GM13977 (cell line): ENCODE measurements at regions not wholly inside any gene's neighbourhood (a gene's known extent, or its start where the extent isn't known, plus 50 kb on each side); places are given as distances from the start of the nearest gene placed in this dataset.

Experiments
- DNase-seq: peaks from one replicate; pipeline ENCODE4 v3.0.0; 2012; ENCODE audit warnings: low spot score
- in situ Hi-C: fragments of 300-500 bp; cut with MboI; formaldehyde crosslinking; loops from one replicate; pipeline ENCODE4 v1.12.0; 2022; ENCODE audit warnings: low sequenced_read_pairs, low pct_unique_long_range_greater_than_20kb, mixed read lengths, inconsistent platforms; ENCODE audit not compliant: unreplicated experiment
- TF ChIP-seq, protein P1 (sequence below): IDR thresholded peaks from 2 replicates; pipeline ENCODE4 v1.5.1; 2012; ENCODE audit warnings: mild to moderate bottlenecking, control low read depth; ENCODE audit not compliant: insufficient read depth; ENCODE audit errors: extremely low read depth, missing control alignments

DNA sequence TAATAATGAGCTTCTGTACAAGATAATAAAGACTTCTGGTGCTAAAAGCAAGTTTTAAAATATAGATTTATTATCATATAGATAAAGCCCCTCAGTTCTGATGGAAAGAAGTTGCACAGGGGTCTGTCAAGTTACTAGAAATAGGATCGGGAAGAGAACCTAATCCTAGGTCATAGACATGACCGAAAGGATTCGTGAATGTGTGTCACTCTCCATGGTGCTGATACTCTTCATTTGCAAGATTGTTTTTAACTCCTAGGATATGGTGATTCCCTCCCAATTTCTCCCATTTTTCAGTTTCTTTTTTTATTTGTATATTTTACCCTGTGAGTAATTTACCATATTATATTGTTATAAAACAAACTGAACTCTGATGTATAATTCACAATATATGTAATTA is 58.9 kb upstream of the CTNNA2 start:
- in situ Hi-C loops, result no loop called here
- TF ChIP-seq, protein P1, sequence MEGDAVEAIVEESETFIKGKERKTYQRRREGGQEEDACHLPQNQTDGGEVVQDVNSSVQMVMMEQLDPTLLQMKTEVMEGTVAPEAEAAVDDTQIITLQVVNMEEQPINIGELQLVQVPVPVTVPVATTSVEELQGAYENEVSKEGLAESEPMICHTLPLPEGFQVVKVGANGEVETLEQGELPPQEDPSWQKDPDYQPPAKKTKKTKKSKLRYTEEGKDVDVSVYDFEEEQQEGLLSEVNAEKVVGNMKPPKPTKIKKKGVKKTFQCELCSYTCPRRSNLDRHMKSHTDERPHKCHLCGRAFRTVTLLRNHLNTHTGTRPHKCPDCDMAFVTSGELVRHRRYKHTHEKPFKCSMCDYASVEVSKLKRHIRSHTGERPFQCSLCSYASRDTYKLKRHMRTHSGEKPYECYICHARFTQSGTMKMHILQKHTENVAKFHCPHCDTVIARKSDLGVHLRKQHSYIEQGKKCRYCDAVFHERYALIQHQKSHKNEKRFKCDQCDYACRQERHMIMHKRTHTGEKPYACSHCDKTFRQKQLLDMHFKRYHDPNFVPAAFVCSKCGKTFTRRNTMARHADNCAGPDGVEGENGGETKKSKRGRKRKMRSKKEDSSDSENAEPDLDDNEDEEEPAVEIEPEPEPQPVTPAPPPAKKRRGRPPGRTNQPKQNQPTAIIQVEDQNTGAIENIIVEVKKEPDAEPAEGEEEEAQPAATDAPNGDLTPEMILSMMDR, result no peak
- DNase-seq, result no peak

DNA sequence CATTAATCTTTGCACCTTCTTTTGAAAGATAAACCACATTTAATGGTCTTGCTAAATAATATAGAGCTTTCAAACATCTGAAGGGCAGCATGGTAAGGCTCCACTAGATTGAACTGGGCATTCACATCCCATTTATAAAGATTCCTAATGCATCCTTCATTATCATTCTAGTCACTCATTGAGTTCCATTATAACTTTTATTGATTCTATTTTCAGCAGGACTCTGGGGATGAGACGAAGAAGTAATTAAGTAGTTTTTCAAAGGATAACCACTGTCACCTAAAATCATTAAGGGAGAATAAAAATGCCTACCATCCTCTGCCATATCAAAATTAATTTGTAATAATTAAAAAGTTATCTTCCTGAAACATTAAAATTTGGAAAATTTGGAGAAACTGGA is 60.2 kb upstream of the CTNNA2 start:
- TF ChIP-seq, protein P1, result no peak
- in situ Hi-C loops, result no loop called here
- no peak for DNase-seq

DNA sequence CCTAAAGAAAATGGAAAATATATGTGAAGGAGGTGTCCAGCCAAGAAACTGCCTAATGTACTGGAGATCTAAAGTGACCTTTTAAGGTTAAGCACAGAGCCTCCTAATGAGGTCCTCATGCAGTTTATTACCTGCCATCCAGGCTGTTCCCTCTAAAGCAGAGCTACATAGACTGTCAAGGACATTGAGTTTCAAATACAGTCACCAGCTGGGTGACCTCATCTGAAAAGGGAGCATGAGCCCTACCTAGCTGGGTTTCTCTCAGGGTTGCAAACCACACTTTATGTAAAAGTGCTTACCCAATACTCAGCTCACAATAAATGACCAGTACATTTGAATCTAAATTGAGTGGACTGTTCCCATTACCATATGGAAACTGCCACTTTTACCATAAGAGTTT is 65.4 kb upstream of the CTNNA2 start:
- TF ChIP-seq, protein P1, result no peak
- no peak for DNase-seq
- in situ Hi-C loops, result no loop called here

DNA sequence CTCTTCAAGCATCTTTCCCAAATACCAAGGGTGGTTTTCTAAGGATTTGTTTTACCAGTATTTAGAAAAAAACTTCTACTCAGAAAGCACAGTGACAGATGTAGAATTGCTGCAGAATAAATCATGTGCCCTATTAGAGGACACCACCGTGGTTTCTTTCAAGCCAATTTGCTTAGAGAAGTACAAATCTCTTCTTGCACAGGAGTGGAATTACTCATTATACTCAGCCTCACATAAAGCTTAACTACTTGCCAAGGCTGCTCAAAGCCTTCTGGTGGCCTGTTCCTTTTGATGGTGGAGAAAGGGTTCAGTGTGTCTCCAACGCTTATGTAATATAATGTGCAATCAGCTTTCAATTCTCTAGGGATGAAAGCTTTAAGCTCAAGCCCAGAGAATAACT is 66.5 kb upstream of the CTNNA2 start:
- in situ Hi-C loops, result no loop called here
- TF ChIP-seq, protein P1, result no peak

DNA sequence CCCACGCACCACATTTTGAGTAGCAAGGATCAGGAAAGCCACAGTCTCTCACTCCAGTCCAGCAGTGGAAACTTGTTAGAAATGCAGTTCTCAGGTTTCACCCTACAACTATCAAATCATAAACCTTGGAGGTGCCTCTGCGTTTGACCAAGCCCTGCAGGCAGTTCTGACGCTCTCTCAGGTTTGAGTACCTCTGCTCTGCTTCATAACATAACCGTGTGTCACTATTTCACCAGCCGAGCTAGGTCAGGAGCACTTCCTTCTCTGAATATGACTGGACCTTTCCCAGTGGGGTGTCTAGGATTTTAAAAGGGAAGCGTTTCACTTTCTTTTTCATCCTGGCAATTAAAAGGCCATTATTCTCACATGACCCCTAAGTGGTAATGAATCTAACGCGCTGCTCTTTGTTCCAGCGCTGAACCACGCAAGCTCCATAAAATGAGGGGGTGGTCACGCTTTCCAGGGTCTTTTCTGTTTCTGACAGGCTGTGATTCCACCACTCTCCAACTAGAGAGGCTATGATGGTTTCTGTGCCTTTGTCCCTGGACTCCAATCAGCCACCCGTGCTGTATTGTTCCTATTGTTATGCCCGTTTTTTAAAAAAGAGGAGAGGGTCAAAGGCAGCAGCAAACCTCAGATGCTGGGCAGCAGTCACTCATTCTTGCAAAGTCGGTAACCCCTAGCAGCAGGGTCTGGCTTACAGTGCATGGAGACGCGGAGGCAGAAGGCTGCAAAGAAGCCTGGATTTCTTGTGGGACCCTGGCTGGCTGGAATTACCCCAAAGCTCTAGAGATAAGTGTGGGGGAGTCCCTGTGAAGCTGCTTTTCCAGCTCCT is 75.2 kb upstream of the CTNNA2 start:
- DNase-seq, result no peak
- in situ Hi-C loops, result no loop called here
- TF ChIP-seq, protein P1, result no peak

More for the DNA sequence above, 66.5 kb upstream of the CTNNA2 start:
- DNase-seq, result no peak

DNA sequence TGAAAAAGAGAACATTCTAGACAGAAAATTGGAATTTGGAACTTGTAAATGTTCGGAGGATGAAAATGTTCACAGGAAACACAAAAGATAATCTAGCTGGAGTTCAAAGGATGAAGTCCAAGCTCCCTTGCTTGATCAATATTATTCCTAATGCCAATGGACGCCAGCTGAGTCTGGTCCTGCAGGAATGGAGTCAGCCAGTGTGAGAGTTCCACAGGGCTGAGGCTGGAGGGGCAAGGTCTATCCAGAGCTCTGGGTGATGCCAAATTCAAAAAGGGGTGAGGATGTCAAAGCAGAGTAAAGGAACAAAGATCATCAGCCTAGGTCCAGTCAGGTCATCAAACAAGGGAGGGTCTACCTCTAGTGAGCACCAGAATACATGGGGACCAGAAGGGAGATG is 78.5 kb upstream of the CTNNA2 start:
- TF ChIP-seq, protein P1, result no peak
- no peak for DNase-seq
- in situ Hi-C loops, result no loop called here
